ENCODE measurements at regions not wholly inside any gene's neighbourhood (a gene's known extent, or its start where the extent isn't known, plus 50 kb on each side); places are given as distances from the start of the nearest gene placed in this dataset.

DNA sequence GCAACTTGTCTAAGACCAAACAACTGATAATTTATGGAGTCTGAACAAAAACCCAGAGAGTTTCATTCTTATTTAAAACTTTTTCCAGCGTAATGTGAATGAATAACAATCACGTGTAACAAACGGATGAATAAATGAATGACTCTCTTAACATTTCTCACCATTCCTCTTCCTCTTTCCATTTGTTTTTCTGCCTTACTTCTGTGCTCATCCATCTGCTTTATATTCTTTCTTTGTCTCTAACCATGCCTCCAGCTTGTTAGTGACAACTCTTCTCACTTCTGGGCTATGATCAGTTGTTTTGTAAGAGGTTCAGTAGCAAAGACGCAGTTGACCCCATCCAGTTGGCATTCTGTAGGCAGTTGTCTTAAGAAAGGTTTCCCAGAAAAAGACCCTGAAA is 133.7 kb upstream of the MB21D2 start:
- Histone ChIP-seq H3K9me3 (no peaks in the 10 kb centered on the region), H3K36me3 (no peaks in the 10 kb centered on the region), H3K27me3 (no peaks in the 10 kb centered on the region), H3K4me1 (peaks cover 0 to 29% (median 8%) of the 10 kb centered on the region in 4 donors), H3K4me3 (no peak overlapping the region), H3K27ac (replicated peaks in 1 of 4) (no peak overlapping the region)
- WGBS: 93% methylated on average over 4 of the region's 4 CpGs
- TF ChIP-seq, protein P1, sequence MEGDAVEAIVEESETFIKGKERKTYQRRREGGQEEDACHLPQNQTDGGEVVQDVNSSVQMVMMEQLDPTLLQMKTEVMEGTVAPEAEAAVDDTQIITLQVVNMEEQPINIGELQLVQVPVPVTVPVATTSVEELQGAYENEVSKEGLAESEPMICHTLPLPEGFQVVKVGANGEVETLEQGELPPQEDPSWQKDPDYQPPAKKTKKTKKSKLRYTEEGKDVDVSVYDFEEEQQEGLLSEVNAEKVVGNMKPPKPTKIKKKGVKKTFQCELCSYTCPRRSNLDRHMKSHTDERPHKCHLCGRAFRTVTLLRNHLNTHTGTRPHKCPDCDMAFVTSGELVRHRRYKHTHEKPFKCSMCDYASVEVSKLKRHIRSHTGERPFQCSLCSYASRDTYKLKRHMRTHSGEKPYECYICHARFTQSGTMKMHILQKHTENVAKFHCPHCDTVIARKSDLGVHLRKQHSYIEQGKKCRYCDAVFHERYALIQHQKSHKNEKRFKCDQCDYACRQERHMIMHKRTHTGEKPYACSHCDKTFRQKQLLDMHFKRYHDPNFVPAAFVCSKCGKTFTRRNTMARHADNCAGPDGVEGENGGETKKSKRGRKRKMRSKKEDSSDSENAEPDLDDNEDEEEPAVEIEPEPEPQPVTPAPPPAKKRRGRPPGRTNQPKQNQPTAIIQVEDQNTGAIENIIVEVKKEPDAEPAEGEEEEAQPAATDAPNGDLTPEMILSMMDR (IDR thresholded peaks at IDR 0.05): no peak
- no peak for TF ChIP-seq EP300 (IDR thresholded peaks at IDR 0.05)
- intact Hi-C loops (cut with DNase I): no loop called here
- no peak for DNase-seq (ENCODE audit: extremely low spot score)

DNA sequence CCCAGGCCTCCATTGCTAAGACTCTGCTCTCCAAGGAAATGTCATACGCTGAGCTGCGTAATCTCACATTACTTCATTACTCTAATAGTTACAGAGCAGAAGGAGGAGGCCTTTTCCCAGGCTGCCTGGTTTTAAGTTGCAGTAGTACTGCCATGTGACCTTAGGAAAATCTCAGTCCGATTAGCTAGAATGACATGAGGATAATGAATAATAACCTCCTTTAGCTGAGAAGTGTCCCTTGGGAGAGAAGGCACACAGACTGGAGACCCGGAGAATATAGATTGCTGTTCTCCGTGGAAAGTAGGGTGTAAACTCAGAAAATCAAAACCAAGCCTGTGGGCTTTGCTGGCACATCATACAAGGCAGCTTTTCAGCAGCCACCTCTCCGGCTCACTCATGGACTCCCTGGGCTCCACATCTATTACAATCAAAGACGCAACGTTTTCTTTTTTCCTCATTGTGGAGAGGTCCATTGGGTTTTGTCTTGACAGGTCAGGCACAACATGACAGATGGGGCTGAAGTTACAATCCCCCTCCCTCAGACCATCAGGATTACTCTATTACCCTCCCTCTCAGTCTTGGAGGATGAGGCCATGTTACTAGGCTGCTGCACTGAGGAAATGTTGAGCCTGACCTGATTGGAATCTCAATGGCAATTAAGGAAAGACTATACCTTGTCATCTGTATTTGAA is 134.8 kb upstream of the MB21D2 start:
- peaks cover 0 to under 1% (median 0%) of the 10 kb centered on the region in 4 donors for H3K27me3 ChIP-seq
- no peaks in the 10 kb centered on the region for H3K9me3 ChIP-seq
- peaks cover 0 to 26% (median 8%) of the 10 kb centered on the region in 4 donors for H3K4me1 ChIP-seq
- TF ChIP-seq, protein P1 (IDR thresholded peaks at IDR 0.05): no peak
- no peak for TF ChIP-seq POLR2AphosphoS5 (IDR thresholded peaks at IDR 0.05)
- no peak for TF ChIP-seq EP300 (IDR thresholded peaks at IDR 0.05)
- no peak for TF ChIP-seq POLR2A (IDR thresholded peaks at IDR 0.05; ENCODE audit: low read depth)
- intact Hi-C loops (cut with DNase I): no loop called here
- H3K27ac ChIP-seq (replicated peaks in 1 of 4): no peak overlapping the region
- no peak overlapping the region for H3K4me3 ChIP-seq
- WGBS: 38% methylated on average over 8 of the region's 8 CpGs
- no peaks in the 10 kb centered on the region for H3K36me3 ChIP-seq
- DNase-seq (ENCODE audit: extremely low spot score): no peak

DNA sequence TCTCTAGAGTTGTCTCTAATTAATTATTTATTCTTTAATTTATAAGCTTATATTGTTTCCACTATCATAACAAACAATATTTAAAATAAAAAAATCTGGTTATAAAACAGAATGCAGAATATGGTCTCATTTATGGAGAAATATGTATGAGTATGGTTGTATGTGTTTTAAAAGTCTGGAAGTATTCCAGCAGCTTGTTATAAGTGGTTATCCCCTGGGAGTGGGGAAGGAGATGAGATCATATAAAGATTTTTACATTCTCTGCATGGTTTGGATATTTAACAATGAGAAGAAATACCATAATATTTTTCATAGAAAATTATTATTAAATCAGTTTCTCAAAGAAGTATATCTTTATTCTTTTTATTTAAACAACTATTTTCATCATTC is 135.4 kb upstream of the MB21D2 start:
- no peaks in the 10 kb centered on the region for H3K9me3 ChIP-seq
- TF ChIP-seq POLR2A (IDR thresholded peaks at IDR 0.05; ENCODE audit: low read depth) (no peak), EP300 (IDR thresholded peaks at IDR 0.05) (no peak), POLR2AphosphoS5 (IDR thresholded peaks at IDR 0.05) (no peak)
- peaks cover 0 to 6% (median 0%) of the 10 kb centered on the region in 4 donors for H3K27me3 ChIP-seq
- DNase-seq (ENCODE audit: extremely low spot score): no peak
- H3K36me3 ChIP-seq: no peaks in the 10 kb centered on the region
- no peak overlapping the region for H3K4me3 ChIP-seq
- H3K4me1 ChIP-seq: peaks cover 0 to 22% (median 8%) of the 10 kb centered on the region in 4 donors
- intact Hi-C loops (cut with DNase I): no loop called here
- H3K27ac ChIP-seq (replicated peaks in 1 of 4): no peak overlapping the region

DNA sequence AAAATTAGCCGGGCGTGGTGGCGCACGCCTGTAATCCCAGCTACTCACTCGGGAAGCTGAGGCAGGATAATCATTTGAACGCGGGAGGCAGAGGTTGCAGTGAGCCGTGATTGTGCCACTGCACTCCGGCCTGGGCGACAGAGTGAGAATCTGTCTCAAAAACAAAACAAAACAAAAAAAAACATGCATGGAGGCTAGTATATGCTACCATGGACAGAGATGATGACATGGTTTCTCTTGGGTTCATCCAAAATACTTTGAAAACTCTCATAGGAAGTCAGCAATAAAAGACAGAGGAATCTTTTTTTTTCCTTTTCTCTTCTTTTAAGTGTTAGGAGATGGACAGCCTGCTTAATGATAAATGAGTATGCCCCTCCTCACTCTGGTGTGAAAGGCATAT is 137.7 kb upstream of the MB21D2 start:
- H3K4me1 ChIP-seq: peaks cover 0 to 11% (median under 1%) of the 10 kb centered on the region in 4 donors
- DNase-seq (ENCODE audit: extremely low spot score): no peak
- TF ChIP-seq POLR2AphosphoS5 (IDR thresholded peaks at IDR 0.05) (no peak), POLR2A (IDR thresholded peaks at IDR 0.05; ENCODE audit: low read depth) (no peak), EP300 (IDR thresholded peaks at IDR 0.05) (no peak)
- TF ChIP-seq, protein P1 (IDR thresholded peaks at IDR 0.05): no peak
- H3K36me3 ChIP-seq: no peaks in the 10 kb centered on the region
- H3K27me3 ChIP-seq: peaks cover 0 to 6% (median 0%) of the 10 kb centered on the region in 4 donors
- H3K27ac ChIP-seq (replicated peaks in 1 of 4): no peak overlapping the region
- no peak overlapping the region for H3K4me3 ChIP-seq
- 70% methylated on average over 10 of the region's 10 CpGs for WGBS
- intact Hi-C loops (cut with DNase I): no loop called here
- H3K9me3 ChIP-seq: no peaks in the 10 kb centered on the region

DNA sequence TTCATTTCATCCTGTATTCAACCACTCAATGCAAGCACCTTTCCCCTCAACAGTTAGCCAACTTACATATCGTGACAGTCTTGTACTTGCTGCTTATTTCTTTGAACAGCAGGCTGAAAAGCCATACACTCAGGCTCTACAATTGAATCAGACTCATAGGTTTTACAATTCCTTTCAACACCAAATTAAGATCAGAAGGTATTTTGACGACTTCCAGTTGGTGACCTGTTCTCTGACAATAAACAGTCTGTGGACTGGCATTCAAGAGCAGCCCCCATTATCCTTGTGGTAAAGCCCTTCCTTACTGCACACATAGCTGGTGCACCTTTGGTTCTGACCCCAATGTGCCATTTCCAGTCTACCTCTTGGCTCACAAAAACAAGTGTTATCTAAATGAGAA is 140.0 kb upstream of the MB21D2 start:
- intact Hi-C loops (cut with DNase I): no loop called here
- 54% methylated on average over 2 of the region's 2 CpGs for WGBS
- TF ChIP-seq POLR2AphosphoS5 (IDR thresholded peaks at IDR 0.05): no peak
- no peak for TF ChIP-seq EP300 (IDR thresholded peaks at IDR 0.05)
- TF ChIP-seq, protein P1 (IDR thresholded peaks at IDR 0.05): no peak
- TF ChIP-seq POLR2A (IDR thresholded peaks at IDR 0.05; ENCODE audit: low read depth): no peak

More for the DNA sequence above, 140.0 kb upstream of the MB21D2 start:
- Histone ChIP-seq H3K27ac (replicated peaks in 1 of 4) (no peak overlapping the region), H3K4me1 (peaks cover 0 to 2% (median 0%) of the 10 kb centered on the region in 4 donors), H3K27me3 (peaks cover 0 to 6% (median 0%) of the 10 kb centered on the region in 4 donors), H3K9me3 (no peaks in the 10 kb centered on the region), H3K36me3 (no peaks in the 10 kb centered on the region), H3K4me3 (no peak overlapping the region)
- DNase-seq (ENCODE audit: extremely low spot score): no peak
